ENCODE measurements at regions not wholly inside any gene's neighbourhood (a gene's known extent, or its start where the extent isn't known, plus 50 kb on each side); places are given as distances from the start of the nearest gene placed in this dataset.

DNA sequence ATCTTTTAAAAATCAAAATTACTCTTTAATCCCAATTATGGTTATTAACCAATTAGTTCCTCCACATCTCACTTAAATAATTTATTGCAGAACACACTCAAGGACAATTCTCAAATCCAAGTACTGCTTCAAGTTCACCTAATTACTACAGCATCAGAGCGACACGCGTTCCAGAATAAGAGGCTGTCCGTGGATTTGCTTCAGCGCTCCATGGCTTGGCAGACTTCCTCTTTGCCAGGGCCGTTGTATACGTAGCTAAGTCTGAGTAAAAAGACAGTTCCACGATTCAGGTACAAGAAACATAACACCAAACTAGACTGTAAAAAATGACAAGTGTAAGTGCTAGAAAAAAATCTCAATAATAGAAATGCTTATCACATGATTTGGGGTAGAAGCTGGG lies 153.2 kb upstream of the MYT1L start:
- no peak for TF ChIP-seq CTCF (IDR thresholded peaks at IDR 0.05; ENCODE audit: low read length)
- no peak for TF ChIP-seq EZH2 (optimal IDR thresholded peaks at IDR 0.05; ENCODE audit: low read depth, low read length)
- TF ChIP-seq EZH2phosphoT487 (IDR thresholded peaks at IDR 0.05; ENCODE audit: low read length), result no peak

Data from MM.1S (cell line).